H9 (cell line): ENCODE measurements at regions not wholly inside any gene's neighbourhood (a gene's known extent, or its start where the extent isn't known, plus 50 kb on each side); places are given as distances from the start of the nearest gene placed in this dataset.

Experiments
- DNase-seq: peaks from one replicate; pipeline ENCODE4 v3.0.0-alpha.2; 2017
- H2AFZ ChIP-seq: one replicate; pipeline ENCODE4 v1.6.1; 2013; ENCODE audit warnings: mild to moderate bottlenecking, low read length, control low read depth, moderate library complexity
- H2AK5ac ChIP-seq: 2 replicates; pipeline ENCODE4 v1.6.1; 2013; ENCODE audit warnings: low read length, control low read depth, mixed read lengths; ENCODE audit not compliant: insufficient read length
- H2BK120ac ChIP-seq: one replicate; pipeline ENCODE4 v1.6.1; 2013; ENCODE audit warnings: low read depth, mild to moderate bottlenecking, low read length, control low read depth, inconsistent platforms; ENCODE audit not compliant: poor library complexity, severe bottlenecking
- H2BK12ac ChIP-seq: 2 replicates; pipeline ENCODE4 v1.6.1; 2013; ENCODE audit warnings: low read length, control low read depth, mixed read lengths, low read depth; ENCODE audit not compliant: insufficient read length
- H2BK15ac ChIP-seq: 2 replicates; pipeline ENCODE4 v1.6.1; 2013; ENCODE audit warnings: low read depth, low read length, control low read depth
- H2BK20ac ChIP-seq: one replicate; pipeline ENCODE4 v1.6.1; 2013; ENCODE audit warnings: low read depth, mild to moderate bottlenecking, low read length, control low read depth, inconsistent platforms; ENCODE audit not compliant: poor library complexity, severe bottlenecking
- H2BK5ac ChIP-seq: 2 replicates; pipeline ENCODE4 v1.6.1; 2013; ENCODE audit warnings: low read length, control low read depth, mixed read lengths; ENCODE audit not compliant: insufficient read length
- H3K14ac ChIP-seq: 2 replicates; pipeline ENCODE4 v1.6.1; 2013; ENCODE audit warnings: low read length, control low read depth; ENCODE audit not compliant: insufficient read depth
- H3K18ac ChIP-seq: 2 replicates; pipeline ENCODE4 v1.6.1; 2013; ENCODE audit warnings: low read depth, mild to moderate bottlenecking, mixed read lengths, low read length, control low read depth; ENCODE audit not compliant: insufficient read length
- H3K23ac ChIP-seq: 2 replicates; pipeline ENCODE4 v1.6.1; 2013; ENCODE audit warnings: low read length, control low read depth, mixed read lengths, low read depth; ENCODE audit not compliant: insufficient read length
- H3K23me2 ChIP-seq: 2 replicates; pipeline ENCODE4 v1.6.1; 2013; ENCODE audit warnings: low read depth, mild to moderate bottlenecking, mixed read lengths, low read length, control low read depth; ENCODE audit not compliant: insufficient read length, poor library complexity, severe bottlenecking
- H3K27ac ChIP-seq: 2 replicates; pipeline ENCODE4 v1.5.1; 2013; ENCODE audit warnings: low read length, control low read depth, mixed read lengths, low read depth; ENCODE audit not compliant: insufficient read length
- H3K27me3 ChIP-seq: 2 replicates; pipeline ENCODE4 v1.6.1; 2013; ENCODE audit warnings: low read length, control low read depth, inconsistent platforms; ENCODE audit not compliant: insufficient read depth
- H3K4ac ChIP-seq: 2 replicates; pipeline ENCODE4 v1.6.1; 2013; ENCODE audit warnings: low read depth, mild to moderate bottlenecking, control low read depth, inconsistent platforms, low read length, moderate library complexity
- H3K4me1 ChIP-seq: 2 replicates; pipeline ENCODE4 v1.6.1; 2013; ENCODE audit warnings: low read length, control low read depth, inconsistent platforms; ENCODE audit not compliant: insufficient read depth
- H3K4me2 ChIP-seq: 2 replicates; pipeline ENCODE4 v1.6.1; 2013; ENCODE audit warnings: low read length, control low read depth, mixed read lengths; ENCODE audit not compliant: insufficient read length, insufficient read depth
- H3K56ac ChIP-seq: 2 replicates; pipeline ENCODE4 v1.6.1; 2013; ENCODE audit warnings: low read depth, mild to moderate bottlenecking, mixed read lengths, low read length, control low read depth; ENCODE audit not compliant: insufficient read length
- H3K79me1 ChIP-seq: 2 replicates; pipeline ENCODE4 v1.6.1; 2013; ENCODE audit warnings: low read depth, mild to moderate bottlenecking, moderate library complexity, low read length, control low read depth, inconsistent platforms; ENCODE audit not compliant: insufficient read depth, poor library complexity, severe bottlenecking
- H3K79me2 ChIP-seq: 2 replicates; pipeline ENCODE4 v1.6.1; 2013; ENCODE audit warnings: low read length, control low read depth, inconsistent platforms; ENCODE audit not compliant: insufficient read depth
- H3K9ac ChIP-seq: 2 replicates; pipeline ENCODE4 v1.6.1; 2013; ENCODE audit warnings: low read length, control low read depth, mixed read lengths; ENCODE audit not compliant: insufficient read length; ENCODE audit errors: extremely low read depth
- H3K9me3 ChIP-seq: one replicate; pipeline ENCODE4 v1.6.1; 2013; ENCODE audit warnings: low read depth, low read length, inconsistent platforms; ENCODE audit not compliant: control insufficient read depth
- H3T11ph ChIP-seq: one replicate; pipeline ENCODE4 v1.6.1; 2013; ENCODE audit warnings: mild to moderate bottlenecking, low read length, control low read depth, inconsistent platforms
- H4K20me1 ChIP-seq: one replicate; pipeline ENCODE4 v1.6.1; 2013; ENCODE audit not compliant: control insufficient read depth, insufficient read length, insufficient read depth
- H4K5ac ChIP-seq: 2 replicates; pipeline ENCODE4 v1.6.1; 2013; ENCODE audit warnings: low read depth, mild to moderate bottlenecking, mixed read lengths, low read length, control low read depth; ENCODE audit not compliant: insufficient read length
- H4K8ac ChIP-seq: replicated peaks from 2 replicates; pipeline ENCODE4 v1.6.1; 2013; ENCODE audit warnings: low read length, control low read depth, mixed read lengths, low read depth; ENCODE audit not compliant: insufficient read length
- H4K91ac ChIP-seq: 2 replicates; pipeline ENCODE4 v1.6.1; 2013; ENCODE audit warnings: low read depth, mild to moderate bottlenecking, moderate library complexity, mixed read lengths, low read length, control low read depth; ENCODE audit not compliant: insufficient read length
- H3K27ac Mint-ChIP-seq, 3 experiments: 2 replicates in 2 of 3; 3 replicates in 1 of 3; pipeline ENCODE4 v1.8.0; 2020 to 2021; ENCODE audit warnings: mixed read lengths in 3 of 3, mild to moderate bottlenecking in 1 of 3, moderate library complexity in 1 of 3
- H3K27me3 Mint-ChIP-seq: 2 replicates; pipeline ENCODE4 v1.8.0; 2021; ENCODE audit warnings: low read depth, mild to moderate bottlenecking, moderate library complexity, mixed read lengths
- H3K36me3 Mint-ChIP-seq, 3 experiments: 2 replicates in 2 of 3; 3 replicates in 1 of 3; pipeline ENCODE4 v1.8.0; 2020 to 2021; ENCODE audit warnings: low read depth in 3 of 3, mixed read lengths in 3 of 3; ENCODE audit not compliant: insufficient read depth in 1 of 3
- H3K4me1 Mint-ChIP-seq, 2 experiments: 2 replicates each; pipeline ENCODE4 v1.8.0; 2020; ENCODE audit warnings: mixed read lengths in 2 of 2
- H3K4me3 Mint-ChIP-seq, 2 experiments: 2 replicates in 1 of 2; 3 replicates in 1 of 2; pipeline ENCODE4 v1.8.0; 2020 to 2021; ENCODE audit warnings: mild to moderate bottlenecking in 2 of 2, mixed read lengths in 2 of 2, moderate library complexity in 1 of 2
- H3K9me3 Mint-ChIP-seq, 2 experiments: 2 replicates in 1 of 2; 3 replicates in 1 of 2; pipeline ENCODE4 v1.8.0; 2020; ENCODE audit warnings: mild to moderate bottlenecking in 2 of 2, mixed read lengths in 2 of 2, moderate library complexity in 1 of 2
- CTCF ChIP-seq: fragments of 200-600 bp; sonication (generic); conservative IDR thresholded peaks from 3 replicates; pipeline ENCODE4 v1.8.0; 2021; ENCODE audit warnings: antibody characterized with exemption, mild to moderate bottlenecking
- WGBS: extraction: QIAGEN DNeasy Blood & Tissue Kit; methylation state at CpG from one replicate; pipeline ENCODE4 v1.1.7; 2013; ENCODE audit warnings: missing lambda C conversion rate, low lambda C conversion rate, mixed read lengths; ENCODE audit not compliant: insufficient read length; ENCODE audit errors: extremely low coverage; 5-methylcytosine and 5-hydroxymethylcytosine counted together

- H2BK120ac ChIP-seq = no peak overlapping the region
- no peak overlapping the region for H2BK5ac ChIP-seq
- no peaks in the 10 kb centered on the region for H3K27me3 ChIP-seq
- no peak overlapping the region for H2BK20ac ChIP-seq
- peaks cover 4 to 7% of the 10 kb centered on the region in 2 experiments; a peak in 4 of 5 replicates for H3K9me3 Mint-ChIP-seq
- no peak overlapping the region for H3K4me3 Mint-ChIP-seq
- H3K27ac ChIP-seq = no peak overlapping the region
- no peaks in the 10 kb centered on the region for H3K9me3 ChIP-seq
- no peak overlapping the region for H2BK12ac ChIP-seq
- H3K14ac ChIP-seq = no peak overlapping the region
- H3K56ac ChIP-seq = no peak overlapping the region
- no peak for DNase-seq
- H4K20me1 ChIP-seq = no peaks in the 10 kb centered on the region
- peaks cover 0 to 4% (median 0%) of the 10 kb centered on the region in 3 experiments; a peak in 2 of 7 replicates for H3K36me3 Mint-ChIP-seq
- H4K5ac ChIP-seq = no peak overlapping the region
- H3K4me2 ChIP-seq = no peak overlapping the region
- H3K4me1 Mint-ChIP-seq = peaks cover 4 to 9% of the 10 kb centered on the region in 2 experiments; a peak in 3 of 4 replicates
- H3K23ac ChIP-seq = no peak overlapping the region
- H2AFZ ChIP-seq = no peak overlapping the region
- no peaks in the 10 kb centered on the region for H3K79me1 ChIP-seq
- no peaks in the 10 kb centered on the region for H3K4me1 ChIP-seq
- no peak overlapping the region for H2BK15ac ChIP-seq
- no peaks in the 10 kb centered on the region for H3K27me3 Mint-ChIP-seq
- no peak overlapping the region for H2AK5ac ChIP-seq
- no peak overlapping the region for H3K9ac ChIP-seq
- no peak overlapping the region for H4K91ac ChIP-seq
- no peak overlapping the region for H3K4ac ChIP-seq
- no peaks in the 10 kb centered on the region for H3K23me2 ChIP-seq
- TF ChIP-seq CTCF = no peak
- H3K79me2 ChIP-seq = no peaks in the 10 kb centered on the region
- no peak overlapping the region for H3K18ac ChIP-seq
- H3K27ac Mint-ChIP-seq = no peak overlapping the region; a peak in 1 of 7 replicates
- no peak overlapping the region for H3T11ph ChIP-seq
- no CpG with 5 or more reads among the region's 1 CpG for WGBS
- no peak overlapping the region for H4K8ac ChIP-seq
Observed at GRCh38 chr2:76640905-76641304, 881.3 kb downstream of the LRRTM4 start.
